Left renal cortex interstitium (tissue), 4 donors: ENCODE measurements at regions not wholly inside any gene's neighbourhood (a gene's known extent, or its start where the extent isn't known, plus 50 kb on each side); places are given as distances from the start of the nearest gene placed in this dataset.

ENCODE experiments used
- DNase-seq, 4 donors: peaks; one replicate each; pipeline ENCODE4 v3.0.0-alpha.2; 2013; ENCODE audit warnings: low read depth in 4 of 4, low spot score in 2 of 4, missing footprints in 1 of 4

- DNase-seq = no peak
Measured at GRCh38 chr9:95735701-95736100, 139.8 kb upstream of the ERCC6L2 start.

DNA sequence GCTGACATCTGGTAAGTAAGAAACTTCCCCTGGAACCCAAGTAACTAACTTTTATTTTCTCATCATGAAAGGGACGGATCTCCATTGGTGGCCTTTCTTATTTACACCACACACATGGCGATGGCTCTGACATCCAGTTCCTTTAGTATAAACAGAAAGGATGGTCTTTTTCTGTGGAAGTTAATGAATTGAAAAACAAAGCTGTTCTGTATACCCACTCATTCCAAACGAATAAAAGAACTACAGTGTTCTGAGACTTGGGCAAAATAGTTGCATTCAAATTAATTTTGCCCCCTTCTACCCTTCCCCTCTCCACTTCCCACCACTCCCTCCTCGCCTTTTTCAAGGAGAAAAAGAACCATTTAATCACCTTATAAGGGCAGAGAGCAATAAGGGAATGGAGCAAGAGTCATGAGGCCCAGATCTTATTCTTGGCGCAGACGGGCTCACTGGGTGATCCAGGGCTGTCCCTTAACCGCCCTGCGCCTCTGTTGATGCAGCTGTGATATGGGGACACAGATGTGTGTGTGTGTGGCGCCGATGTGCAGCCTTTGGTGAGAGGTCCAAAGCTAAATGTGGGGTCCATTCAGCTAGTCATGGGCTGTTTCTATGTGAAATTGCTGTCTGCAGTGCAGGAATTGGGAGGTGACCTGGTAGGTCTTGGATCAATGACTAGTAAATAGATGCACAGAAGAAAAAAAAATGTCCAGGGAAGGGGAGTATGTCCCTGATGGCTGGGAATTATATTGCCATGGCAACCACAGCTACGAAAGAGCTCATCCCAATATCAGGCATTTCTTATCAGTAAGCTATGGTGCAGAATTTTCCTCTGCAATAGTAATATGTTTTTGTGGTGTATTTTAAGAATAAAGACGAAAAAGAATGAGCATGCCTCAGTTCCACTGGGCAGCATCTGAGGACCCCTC, 141.5 kb upstream of the ERCC6L2 start:
- DNase-seq = no peak

DNA sequence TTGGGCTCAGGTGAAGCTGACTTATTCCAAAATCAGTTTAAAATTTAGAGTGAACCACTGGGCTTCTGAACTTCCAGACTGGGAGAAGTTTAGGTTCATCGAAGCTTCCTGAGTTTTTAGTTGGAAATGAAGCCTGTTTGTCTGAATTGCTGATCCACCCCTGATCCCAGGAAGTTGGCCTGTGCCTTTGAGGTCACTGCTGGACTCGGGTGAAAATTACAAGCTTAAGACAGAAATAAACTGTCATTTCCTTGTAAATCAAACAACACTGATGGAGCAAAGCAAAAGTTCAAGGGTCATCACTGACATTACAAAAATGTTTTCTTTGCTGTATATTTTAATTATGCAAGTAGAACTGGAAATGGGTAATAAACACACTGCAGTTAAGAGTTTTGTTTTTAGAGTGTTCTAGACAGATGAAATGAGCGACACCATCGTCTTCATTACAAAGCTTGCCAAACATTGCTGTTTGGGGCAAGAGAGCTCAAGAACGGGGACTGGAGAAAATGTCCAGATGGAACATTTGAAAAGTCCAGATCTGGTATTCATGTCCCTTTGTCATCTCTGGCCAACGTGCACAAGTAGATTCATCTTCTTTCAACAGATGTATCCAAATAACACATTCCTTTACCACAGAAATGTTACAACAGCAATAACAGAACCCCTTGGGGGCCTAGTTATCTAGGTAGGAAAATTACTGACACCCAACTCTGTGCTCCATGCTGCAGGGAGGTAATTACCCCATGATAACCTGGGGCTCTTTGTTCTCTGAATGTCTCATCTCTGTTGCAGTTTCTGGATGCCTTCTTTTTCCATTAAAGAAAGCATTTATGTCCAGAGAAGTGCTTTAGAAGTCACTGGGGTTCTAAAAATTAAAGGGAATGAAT, 142.4 kb upstream of the ERCC6L2 start:
- no peak for DNase-seq

- no peak for DNase-seq
Measured at GRCh38 chr9:95731876-95732275, 143.6 kb upstream of the ERCC6L2 start.

DNA sequence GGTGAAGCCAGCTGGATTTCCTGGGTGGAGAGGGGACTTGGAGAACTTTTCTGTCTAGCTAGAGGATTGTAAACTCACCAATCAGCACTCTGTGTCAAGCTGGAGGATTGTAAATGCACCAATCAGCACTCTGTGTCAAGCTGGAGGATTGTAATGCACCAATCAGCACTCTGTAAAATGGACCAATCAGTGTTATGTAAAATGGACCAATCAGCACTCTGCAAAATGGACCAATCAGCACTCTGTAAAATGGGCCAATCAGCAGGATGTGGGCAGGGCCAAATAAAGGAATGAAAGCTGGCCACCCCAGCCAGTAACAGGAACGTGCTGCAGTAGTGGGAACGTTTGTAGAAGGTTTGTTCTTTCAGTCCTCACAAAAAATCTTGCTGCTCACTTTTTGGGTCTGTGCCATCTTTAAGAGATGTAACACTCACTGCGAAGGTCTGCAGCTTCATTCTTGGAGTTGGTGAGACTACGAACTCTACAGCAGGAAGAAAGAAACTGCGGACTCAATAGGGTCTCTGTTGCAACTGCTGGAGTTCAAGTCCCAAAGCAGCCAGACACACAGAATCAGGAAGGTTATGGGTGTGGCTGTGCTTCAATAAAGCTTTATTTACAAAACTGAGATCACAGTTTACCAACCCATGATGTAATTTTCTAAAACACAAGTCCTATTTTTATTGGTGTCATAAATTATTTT, 145.7 kb upstream of the ERCC6L2 start:
- no peak for DNase-seq

DNA sequence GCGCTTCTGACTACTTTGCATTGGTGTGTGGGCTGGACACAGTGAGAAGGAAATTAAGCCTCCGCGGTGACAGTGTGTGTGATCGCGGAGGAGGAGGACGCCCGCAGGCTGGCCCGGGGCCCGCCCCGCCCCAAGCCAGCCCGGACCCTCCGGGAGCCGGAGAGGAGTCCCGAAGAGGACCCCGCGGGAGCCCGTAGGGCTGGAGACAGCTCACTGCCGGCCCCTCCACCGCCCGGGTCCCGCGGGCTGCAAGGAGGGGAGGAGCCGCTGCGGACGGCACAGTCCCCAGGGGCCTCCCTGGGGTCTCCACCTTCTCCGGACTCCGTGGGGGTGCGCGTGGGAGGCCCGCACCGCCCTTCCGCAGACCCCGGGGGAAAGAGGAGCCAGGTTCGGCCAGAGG, 146.4 kb upstream of the ERCC6L2 start:
- no peak for DNase-seq

- no peak for DNase-seq
Measured at GRCh38 chr9:95727947-95728520, 147.5 kb upstream of the ERCC6L2 start.

- DNase-seq = no peak
Measured at GRCh38 chr9:95726756-95727155, 148.7 kb upstream of the ERCC6L2 start.

GRCh38 chr9:95725045-95725444, 150.4 kb upstream of the ERCC6L2 start:
- no peak for DNase-seq

DNA sequence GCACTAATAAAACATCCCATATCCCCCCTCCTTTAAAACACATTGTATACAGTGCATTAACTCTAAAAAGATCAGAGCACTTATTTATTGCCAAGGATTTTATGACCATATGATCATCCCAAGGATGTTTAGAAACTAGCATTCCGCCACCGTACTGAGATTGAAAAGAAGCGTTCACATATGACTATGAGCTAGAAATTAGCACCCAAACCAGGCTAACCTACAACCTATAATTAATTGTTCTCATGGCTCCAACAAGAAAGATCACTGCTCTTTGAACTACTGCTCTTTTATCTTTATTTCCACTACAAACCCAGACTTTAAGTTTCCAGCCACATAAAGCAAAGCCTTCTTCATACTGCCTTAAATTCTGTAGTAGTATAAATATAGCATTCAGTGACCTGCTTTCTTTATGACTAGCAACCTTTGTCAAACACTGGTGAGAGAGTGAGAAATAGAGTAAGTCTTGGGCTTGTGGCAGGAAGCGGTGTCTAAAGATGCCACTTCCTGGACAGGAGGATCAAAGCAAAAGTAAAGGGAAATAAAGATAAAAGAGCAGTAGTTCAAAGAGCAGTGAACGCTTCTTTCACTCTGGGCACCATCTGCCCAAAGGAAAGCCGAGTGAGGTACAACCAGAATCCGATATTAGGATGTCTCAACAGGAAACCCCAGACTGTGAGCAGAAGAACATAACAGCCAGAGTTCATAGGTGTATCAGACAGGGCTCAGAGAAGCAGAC, 151.1 kb upstream of the ERCC6L2 start:
- no peak for DNase-seq

DNA sequence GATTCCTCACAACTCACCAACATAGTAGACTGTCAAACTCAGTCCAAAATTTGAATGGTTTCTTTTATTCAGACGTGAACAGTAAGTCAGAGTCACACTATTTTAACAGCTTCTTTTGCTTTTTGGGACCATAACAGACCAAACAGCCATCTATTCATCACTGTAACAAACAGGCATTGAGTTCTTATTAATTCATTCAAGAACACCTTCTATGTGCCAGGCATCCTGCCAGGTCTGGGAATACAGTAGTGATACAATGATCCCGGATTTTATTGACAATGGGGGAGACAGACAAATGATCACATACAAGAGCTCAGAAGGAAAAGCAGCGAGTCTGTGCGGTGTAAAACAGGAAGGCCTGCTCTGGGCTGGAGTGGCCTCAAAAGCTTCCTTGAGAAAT, 153.3 kb upstream of the ERCC6L2 start:
- DNase-seq = no peak

GRCh38 chr9:95721061-95721531, 154.4 kb upstream of the ERCC6L2 start:
- no peak for DNase-seq

- DNase-seq = no peak
Measured at GRCh38 chr9:95720496-95720895, 155.0 kb upstream of the ERCC6L2 start.

GRCh38 chr9:95719354-95719753, 156.1 kb upstream of the ERCC6L2 start:
- DNase-seq = no peak

DNA sequence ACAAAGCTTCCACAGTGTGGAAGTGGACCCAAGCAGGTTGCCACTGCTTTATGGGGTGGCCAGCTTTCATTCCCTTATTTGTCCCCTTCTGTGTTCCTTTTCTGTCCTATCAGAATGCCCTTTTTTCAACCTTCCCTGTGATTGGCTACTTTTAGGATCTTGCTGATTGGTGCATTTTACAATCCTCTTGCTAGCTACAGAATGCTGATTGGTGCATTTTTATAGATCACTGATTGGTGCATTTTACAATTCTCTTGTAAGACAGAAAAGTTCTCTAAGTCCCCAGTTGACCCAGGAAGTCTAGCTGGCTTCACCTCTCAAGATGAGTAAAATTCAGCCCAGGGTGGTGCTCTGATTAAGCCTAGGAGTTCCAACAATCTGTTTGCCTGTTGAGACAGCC, 157.2 kb upstream of the ERCC6L2 start:
- DNase-seq = no peak

GRCh38 chr9:95715868-95716435, 159.5 kb upstream of the ERCC6L2 start:
- no peak for DNase-seq

DNA sequence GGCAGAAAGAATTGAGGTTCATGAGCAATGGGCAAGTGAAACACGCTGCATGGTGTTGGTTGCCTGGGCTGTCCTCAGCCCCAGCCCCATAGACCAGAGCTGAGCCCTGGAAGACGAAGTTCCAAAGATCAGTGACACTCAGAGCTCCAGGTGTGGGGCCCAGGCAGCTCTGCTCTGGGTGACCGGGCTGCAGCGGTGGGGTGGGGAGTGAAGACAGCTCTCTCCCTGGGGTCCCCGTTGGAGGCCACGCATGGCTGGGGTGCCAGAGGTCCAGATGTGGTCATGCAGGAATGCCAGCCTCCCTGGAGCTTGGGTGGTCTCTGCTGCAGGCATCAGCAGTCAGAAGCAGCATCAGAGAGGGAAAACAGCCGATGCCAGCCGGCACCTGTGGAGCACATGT, 165.0 kb upstream of the ERCC6L2 start:
- no peak for DNase-seq

DNA sequence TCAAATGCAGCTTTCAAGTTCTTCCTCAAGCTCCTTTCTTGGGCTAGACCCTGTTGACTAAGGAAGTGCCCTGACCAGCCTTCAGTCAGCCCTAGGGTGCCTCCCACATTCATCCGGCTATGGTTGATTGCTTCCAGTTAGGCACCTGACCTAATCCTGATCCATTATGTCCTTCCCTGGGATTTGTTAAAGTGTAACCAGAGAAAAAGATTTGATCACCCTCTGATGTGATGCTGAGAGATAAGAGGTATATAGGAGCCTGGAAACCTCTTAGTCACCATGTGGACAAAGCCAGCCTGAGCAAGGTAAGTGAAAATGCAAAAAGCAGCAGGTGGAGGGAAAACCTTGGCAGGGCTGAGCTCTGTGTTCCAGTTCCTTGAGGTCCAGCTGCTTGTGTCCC, 178.8 kb upstream of the ERCC6L2 start:
- DNase-seq = peak in 1 of 4 donors; percentile 9

- DNase-seq = no peak
Measured at GRCh38 chr9:95691435-95691834, 174.7 kb upstream of the PTCH1 start.
